Liver (tissue), 8 donors: ENCODE measurements at regions not wholly inside any gene's neighbourhood (a gene's known extent, or its start where the extent isn't known, plus 50 kb on each side); places are given as distances from the start of the nearest gene placed in this dataset.

ENCODE experiments used
- DNase-seq: peaks from one replicate; pipeline ENCODE4 v3.0.0-alpha.2; 2017; ENCODE audit warnings: low spot score
- H3K27ac ChIP-seq, 2 donors: one replicate each; pipeline ENCODE4 v1.7.0; 2013; ENCODE audit warnings: inconsistent platforms in 2 of 2, low read length in 2 of 2, control low read depth in 1 of 2, low read depth in 1 of 2, mild to moderate bottlenecking in 1 of 2
- H3K27me3 ChIP-seq, 4 donors: one replicate each; pipeline versions ENCODE4 v1.6.1 to v1.7.0; 2013; ENCODE audit warnings: low read length in 3 of 4, inconsistent platforms in 1 of 4, mild to moderate bottlenecking in 1 of 4, moderate library complexity in 1 of 4; ENCODE audit not compliant: control insufficient read depth in 4 of 4, insufficient read depth in 4 of 4
- H3K36me3 ChIP-seq, 4 donors: one replicate each; pipeline versions ENCODE4 v1.6.1 to v1.7.0; 2013; ENCODE audit warnings: low read length in 3 of 4, mild to moderate bottlenecking in 3 of 4, low read depth in 1 of 4, moderate library complexity in 1 of 4; ENCODE audit not compliant: control insufficient read depth in 4 of 4, insufficient read depth in 3 of 4
- H3K4me1 ChIP-seq, 4 donors: one replicate each; pipeline versions ENCODE4 v1.6.1 to v1.7.0; 2013; ENCODE audit warnings: low read length in 3 of 4, mild to moderate bottlenecking in 3 of 4, moderate library complexity in 1 of 4; ENCODE audit not compliant: control insufficient read depth in 4 of 4, insufficient read depth in 4 of 4
- H3K4me3 ChIP-seq, 3 donors: one replicate each; pipeline versions ENCODE4 v1.6.1 to v1.7.0; 2013; ENCODE audit warnings: low read length in 3 of 3, control low read depth in 1 of 3, low read depth in 1 of 3, mild to moderate bottlenecking in 1 of 3
- H3K9ac ChIP-seq, 2 donors: one replicate each; pipeline ENCODE4 v1.7.0; 2013; ENCODE audit warnings: low read length in 2 of 2, mild to moderate bottlenecking in 2 of 2, moderate library complexity in 2 of 2, control low read depth in 1 of 2, low read depth in 1 of 2
- H3K9me3 ChIP-seq, 4 donors: one replicate each; pipeline versions ENCODE4 v1.6.1 to v1.7.0; 2013; ENCODE audit warnings: low read length in 3 of 4; ENCODE audit not compliant: control insufficient read depth in 4 of 4
- EGR1 ChIP-seq, 2 donors: IDR thresholded peaks; 2 replicates each; pipeline ENCODE4 v1.6.1; 2016 to 2018; ENCODE audit warnings: antibody characterized with exemption in 2 of 2, low read depth in 2 of 2
- FOXA1 ChIP-seq: IDR thresholded peaks from 2 replicates; pipeline ENCODE4 v1.6.1; 2016; ENCODE audit warnings: antibody characterized with exemption
- FOXA2 ChIP-seq: IDR thresholded peaks from 2 replicates; pipeline ENCODE4 v1.6.1; 2016; ENCODE audit warnings: antibody characterized with exemption
- GABPA ChIP-seq, 2 donors: IDR thresholded peaks in 1 of 2; conservative IDR thresholded peaks in 1 of 2; 2 replicates each; pipeline ENCODE4 v1.6.1; 2016; ENCODE audit warnings: antibody characterized with exemption in 2 of 2, mild to moderate bottlenecking in 1 of 2, moderate library complexity in 1 of 2
- HNF4A ChIP-seq, 2 donors: conservative IDR thresholded peaks; 2 replicates each; pipeline ENCODE4 v1.6.1; 2016; ENCODE audit warnings: antibody characterized with exemption in 2 of 2, mild to moderate bottlenecking in 2 of 2
- HNF4G ChIP-seq: IDR thresholded peaks from 2 replicates; pipeline ENCODE4 v1.6.1; 2016; ENCODE audit warnings: antibody characterized with exemption
- JUND ChIP-seq, 2 donors: IDR thresholded peaks; 2 replicates each; pipeline ENCODE4 v1.6.1; 2016; ENCODE audit warnings: antibody characterized with exemption in 2 of 2
- NR2F2 ChIP-seq: IDR thresholded peaks from 2 replicates; pipeline ENCODE4 v1.6.1; 2016; ENCODE audit warnings: antibody characterized with exemption
- RAD21 ChIP-seq, 2 donors: IDR thresholded peaks; 2 replicates each; pipeline ENCODE4 v1.6.1; 2016; ENCODE audit warnings: antibody characterized with exemption in 2 of 2, mild to moderate bottlenecking in 2 of 2
- RXRA ChIP-seq, 2 donors: IDR thresholded peaks; 2 replicates each; pipeline ENCODE4 v1.6.1; 2017 to 2018; ENCODE audit warnings: antibody characterized with exemption in 2 of 2, mild to moderate bottlenecking in 1 of 2
- SP1 ChIP-seq: IDR thresholded peaks from 2 replicates; pipeline ENCODE4 v1.6.1; 2018; ENCODE audit warnings: antibody characterized with exemption, mild to moderate bottlenecking
- TAF1 ChIP-seq: conservative IDR thresholded peaks from 2 replicates; pipeline ENCODE4 v1.6.1; 2016; ENCODE audit warnings: antibody characterized with exemption, mild to moderate bottlenecking
- YY1 ChIP-seq: IDR thresholded peaks from 2 replicates; pipeline ENCODE4 v1.6.1; 2016; ENCODE audit warnings: antibody characterized with exemption, mild to moderate bottlenecking
- WGBS: extraction: QIAGEN DNeasy Blood & Tissue Kit; methylation state at CpG from one replicate; pipeline ENCODE4 v1.1.7; 2013; 5-methylcytosine and 5-hydroxymethylcytosine counted together
- TF ChIP-seq, protein P1 (sequence below): IDR thresholded peaks from 2 replicates; pipeline ENCODE4 v1.6.1; 2016; ENCODE audit warnings: antibody characterized with exemption, mild to moderate bottlenecking
- TF ChIP-seq, protein P2 (sequence below): IDR thresholded peaks from 2 replicates; pipeline ENCODE4 v1.6.1; 2016; ENCODE audit warnings: antibody characterized with exemption
- TF ChIP-seq, protein P3 (sequence below): IDR thresholded peaks from 2 replicates; pipeline ENCODE4 v1.6.1; 2016; ENCODE audit warnings: antibody characterized with exemption
- TF ChIP-seq, protein P4 (sequence below): fragments of 150-350 bp; IDR thresholded peaks from 2 replicates; pipeline ENCODE4 v1.5.1; 2017; ENCODE audit warnings: improper control_type of control experiment, low read depth, low read length; ENCODE audit not compliant: missing input control
- TF ChIP-seq, protein P5 (sequence below): IDR thresholded peaks from 2 replicates; pipeline ENCODE4 v1.6.1; 2016; ENCODE audit warnings: antibody characterized with exemption
- donor health status: healthy.
- donor health status: healthy.
- donor health status: healthy.
- donor health status: healthy.
- donor health status: healthy.

DNA sequence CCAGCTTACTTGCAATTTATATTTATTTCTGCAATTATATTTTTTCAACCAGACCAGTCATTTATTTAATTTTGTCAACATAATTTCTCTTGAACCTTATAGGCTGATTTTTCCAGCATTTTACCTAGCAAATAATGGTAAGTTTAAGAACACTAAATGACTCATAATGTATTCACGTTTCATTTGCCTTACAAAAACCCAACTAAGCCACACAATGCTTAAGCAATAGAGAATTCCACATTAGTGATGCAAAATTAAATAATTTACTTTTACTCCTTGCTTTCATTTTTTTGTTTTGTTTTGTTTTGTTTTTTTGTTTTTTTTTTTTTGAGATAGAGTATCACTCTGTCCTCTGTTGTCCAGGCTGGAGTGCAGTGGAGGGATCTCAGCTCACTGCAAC, 110.4 kb upstream of the VRK2 start:
- 83% methylated on average over 1 of the region's 1 CpG for WGBS
- Histone ChIP-seq H3K9me3 (peaks cover 0 to 9% (median 3%) of the 10 kb centered on the region in 4 donors), H3K4me1 (no peaks in the 10 kb centered on the region), H3K27ac (no peak overlapping the region), H3K9ac (no peak overlapping the region), H3K36me3 (no peaks in the 10 kb centered on the region), H3K4me3 (no peak overlapping the region), H3K27me3 (no peaks in the 10 kb centered on the region)
- DNase-seq: no peak
- TF ChIP-seq, protein P1, sequence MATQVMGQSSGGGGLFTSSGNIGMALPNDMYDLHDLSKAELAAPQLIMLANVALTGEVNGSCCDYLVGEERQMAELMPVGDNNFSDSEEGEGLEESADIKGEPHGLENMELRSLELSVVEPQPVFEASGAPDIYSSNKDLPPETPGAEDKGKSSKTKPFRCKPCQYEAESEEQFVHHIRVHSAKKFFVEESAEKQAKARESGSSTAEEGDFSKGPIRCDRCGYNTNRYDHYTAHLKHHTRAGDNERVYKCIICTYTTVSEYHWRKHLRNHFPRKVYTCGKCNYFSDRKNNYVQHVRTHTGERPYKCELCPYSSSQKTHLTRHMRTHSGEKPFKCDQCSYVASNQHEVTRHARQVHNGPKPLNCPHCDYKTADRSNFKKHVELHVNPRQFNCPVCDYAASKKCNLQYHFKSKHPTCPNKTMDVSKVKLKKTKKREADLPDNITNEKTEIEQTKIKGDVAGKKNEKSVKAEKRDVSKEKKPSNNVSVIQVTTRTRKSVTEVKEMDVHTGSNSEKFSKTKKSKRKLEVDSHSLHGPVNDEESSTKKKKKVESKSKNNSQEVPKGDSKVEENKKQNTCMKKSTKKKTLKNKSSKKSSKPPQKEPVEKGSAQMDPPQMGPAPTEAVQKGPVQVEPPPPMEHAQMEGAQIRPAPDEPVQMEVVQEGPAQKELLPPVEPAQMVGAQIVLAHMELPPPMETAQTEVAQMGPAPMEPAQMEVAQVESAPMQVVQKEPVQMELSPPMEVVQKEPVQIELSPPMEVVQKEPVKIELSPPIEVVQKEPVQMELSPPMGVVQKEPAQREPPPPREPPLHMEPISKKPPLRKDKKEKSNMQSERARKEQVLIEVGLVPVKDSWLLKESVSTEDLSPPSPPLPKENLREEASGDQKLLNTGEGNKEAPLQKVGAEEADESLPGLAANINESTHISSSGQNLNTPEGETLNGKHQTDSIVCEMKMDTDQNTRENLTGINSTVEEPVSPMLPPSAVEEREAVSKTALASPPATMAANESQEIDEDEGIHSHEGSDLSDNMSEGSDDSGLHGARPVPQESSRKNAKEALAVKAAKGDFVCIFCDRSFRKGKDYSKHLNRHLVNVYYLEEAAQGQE: no peak
- no peak for TF ChIP-seq FOXA2
- no peak for TF ChIP-seq RAD21 (IDR thresholded peaks at IDR 0.05)
- TF ChIP-seq, protein P2, sequence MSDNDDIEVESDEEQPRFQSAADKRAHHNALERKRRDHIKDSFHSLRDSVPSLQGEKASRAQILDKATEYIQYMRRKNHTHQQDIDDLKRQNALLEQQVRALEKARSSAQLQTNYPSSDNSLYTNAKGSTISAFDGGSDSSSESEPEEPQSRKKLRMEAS: no peak
- TF ChIP-seq, protein P3, sequence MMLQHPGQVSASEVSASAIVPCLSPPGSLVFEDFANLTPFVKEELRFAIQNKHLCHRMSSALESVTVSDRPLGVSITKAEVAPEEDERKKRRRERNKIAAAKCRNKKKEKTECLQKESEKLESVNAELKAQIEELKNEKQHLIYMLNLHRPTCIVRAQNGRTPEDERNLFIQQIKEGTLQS: no peak
- no peak for TF ChIP-seq FOXA1
- TF ChIP-seq, protein P4, sequence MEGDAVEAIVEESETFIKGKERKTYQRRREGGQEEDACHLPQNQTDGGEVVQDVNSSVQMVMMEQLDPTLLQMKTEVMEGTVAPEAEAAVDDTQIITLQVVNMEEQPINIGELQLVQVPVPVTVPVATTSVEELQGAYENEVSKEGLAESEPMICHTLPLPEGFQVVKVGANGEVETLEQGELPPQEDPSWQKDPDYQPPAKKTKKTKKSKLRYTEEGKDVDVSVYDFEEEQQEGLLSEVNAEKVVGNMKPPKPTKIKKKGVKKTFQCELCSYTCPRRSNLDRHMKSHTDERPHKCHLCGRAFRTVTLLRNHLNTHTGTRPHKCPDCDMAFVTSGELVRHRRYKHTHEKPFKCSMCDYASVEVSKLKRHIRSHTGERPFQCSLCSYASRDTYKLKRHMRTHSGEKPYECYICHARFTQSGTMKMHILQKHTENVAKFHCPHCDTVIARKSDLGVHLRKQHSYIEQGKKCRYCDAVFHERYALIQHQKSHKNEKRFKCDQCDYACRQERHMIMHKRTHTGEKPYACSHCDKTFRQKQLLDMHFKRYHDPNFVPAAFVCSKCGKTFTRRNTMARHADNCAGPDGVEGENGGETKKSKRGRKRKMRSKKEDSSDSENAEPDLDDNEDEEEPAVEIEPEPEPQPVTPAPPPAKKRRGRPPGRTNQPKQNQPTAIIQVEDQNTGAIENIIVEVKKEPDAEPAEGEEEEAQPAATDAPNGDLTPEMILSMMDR: no peak
- TF ChIP-seq TAF1: no peak

DNA sequence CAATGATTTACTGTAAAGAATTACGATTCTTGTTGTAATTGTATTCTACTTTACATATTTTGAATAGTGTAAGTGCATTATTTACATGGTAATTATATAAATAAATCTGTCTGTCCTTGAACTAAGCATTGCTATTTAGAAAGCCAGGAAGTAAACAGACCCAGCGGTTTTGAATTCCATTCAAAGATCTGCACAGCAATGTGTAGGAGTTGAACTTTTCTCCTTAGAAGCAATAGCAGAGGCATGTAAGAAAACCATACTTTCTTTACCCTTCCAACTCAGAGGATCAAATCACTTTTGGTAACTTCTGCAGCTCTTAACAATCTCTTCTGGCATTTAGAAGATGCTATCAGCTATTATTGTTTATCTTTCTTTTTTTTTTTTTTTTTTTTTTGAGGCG, 109.2 kb upstream of the VRK2 start:
- no peak for TF ChIP-seq JUND (IDR thresholded peaks at IDR 0.05)
- TF ChIP-seq TAF1: no peak
- no peak for TF ChIP-seq SP1
- TF ChIP-seq, protein P2: no peak
- no peak for TF ChIP-seq HNF4G
- no peak for TF ChIP-seq EGR1 (IDR thresholded peaks at IDR 0.05; ENCODE audit: low read depth in 2 of 2)
- TF ChIP-seq, protein P4: no peak
- TF ChIP-seq, protein P3: no peak
- TF ChIP-seq NR2F2: no peak
- no peak for TF ChIP-seq FOXA1
- TF ChIP-seq, protein P1: no peak
- TF ChIP-seq, protein P5, sequence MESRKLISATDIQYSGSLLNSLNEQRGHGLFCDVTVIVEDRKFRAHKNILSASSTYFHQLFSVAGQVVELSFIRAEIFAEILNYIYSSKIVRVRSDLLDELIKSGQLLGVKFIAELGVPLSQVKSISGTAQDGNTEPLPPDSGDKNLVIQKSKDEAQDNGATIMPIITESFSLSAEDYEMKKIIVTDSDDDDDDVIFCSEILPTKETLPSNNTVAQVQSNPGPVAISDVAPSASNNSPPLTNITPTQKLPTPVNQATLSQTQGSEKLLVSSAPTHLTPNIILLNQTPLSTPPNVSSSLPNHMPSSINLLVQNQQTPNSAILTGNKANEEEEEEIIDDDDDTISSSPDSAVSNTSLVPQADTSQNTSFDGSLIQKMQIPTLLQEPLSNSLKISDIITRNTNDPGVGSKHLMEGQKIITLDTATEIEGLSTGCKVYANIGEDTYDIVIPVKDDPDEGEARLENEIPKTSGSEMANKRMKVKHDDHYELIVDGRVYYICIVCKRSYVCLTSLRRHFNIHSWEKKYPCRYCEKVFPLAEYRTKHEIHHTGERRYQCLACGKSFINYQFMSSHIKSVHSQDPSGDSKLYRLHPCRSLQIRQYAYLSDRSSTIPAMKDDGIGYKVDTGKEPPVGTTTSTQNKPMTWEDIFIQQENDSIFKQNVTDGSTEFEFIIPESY: no peak
- TF ChIP-seq HNF4A (conservative IDR thresholded peaks at IDR 0.05): no peak
- TF ChIP-seq RXRA (IDR thresholded peaks at IDR 0.05): no peak
- no peak for TF ChIP-seq GABPA (IDR thresholded peaks at IDR 0.05 in 1 of 2, conservative IDR thresholded peaks at IDR 0.05 in 1 of 2)
- no peak for TF ChIP-seq RAD21 (IDR thresholded peaks at IDR 0.05)
- TF ChIP-seq FOXA2: no peak
- TF ChIP-seq YY1: no peak
- H3K9ac ChIP-seq: no peak overlapping the region
- no peaks in the 10 kb centered on the region for H3K27me3 ChIP-seq
- no peaks in the 10 kb centered on the region for H3K4me1 ChIP-seq
- H3K27ac ChIP-seq: no peak overlapping the region
- peaks cover 0 to 9% (median 3%) of the 10 kb centered on the region in 4 donors for H3K9me3 ChIP-seq
- H3K36me3 ChIP-seq: no peaks in the 10 kb centered on the region
- no peak for DNase-seq
- H3K4me3 ChIP-seq: no peak overlapping the region
- 86% methylated on average over 3 of the region's 3 CpGs for WGBS
